GM19328 (cell line): ENCODE measurements at regions not wholly inside any gene's neighbourhood (a gene's known extent, or its start where the extent isn't known, plus 50 kb on each side); places are given as distances from the start of the nearest gene placed in this dataset.
"Not testable (repeated sequence)": the region's sequence is repeated elsewhere in the genome, so short reads cannot be mapped to it uniquely, and the experiment has no call there.

Experiments
- ATAC-seq: cut with Tn5 transposase; IDR thresholded peaks from one replicate; pipeline ENCODE4 v1.9.1; 2021; ENCODE audit warnings: mild to moderate bottlenecking, moderate library complexity; ENCODE audit not compliant: unreplicated experiment

DNA sequence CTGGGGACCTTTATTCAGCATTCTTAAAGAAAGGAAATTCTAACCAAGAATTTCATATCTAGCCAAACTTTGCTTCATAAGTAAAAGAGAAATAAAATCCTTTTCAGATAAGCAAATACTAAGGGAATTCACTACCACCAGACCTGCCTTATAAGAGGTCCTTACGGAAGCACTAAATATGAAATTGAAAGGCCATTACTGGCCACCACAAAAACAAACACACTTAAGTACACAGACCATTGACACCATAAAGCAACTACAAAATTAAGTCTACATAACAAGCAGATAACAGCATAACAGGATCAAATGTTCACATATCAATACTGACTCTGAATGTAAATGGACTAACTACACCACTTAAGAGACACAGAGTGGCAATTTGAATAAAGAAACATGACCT is 361.4 kb upstream of the POU5F2 start:
- no peak for ATAC-seq

DNA sequence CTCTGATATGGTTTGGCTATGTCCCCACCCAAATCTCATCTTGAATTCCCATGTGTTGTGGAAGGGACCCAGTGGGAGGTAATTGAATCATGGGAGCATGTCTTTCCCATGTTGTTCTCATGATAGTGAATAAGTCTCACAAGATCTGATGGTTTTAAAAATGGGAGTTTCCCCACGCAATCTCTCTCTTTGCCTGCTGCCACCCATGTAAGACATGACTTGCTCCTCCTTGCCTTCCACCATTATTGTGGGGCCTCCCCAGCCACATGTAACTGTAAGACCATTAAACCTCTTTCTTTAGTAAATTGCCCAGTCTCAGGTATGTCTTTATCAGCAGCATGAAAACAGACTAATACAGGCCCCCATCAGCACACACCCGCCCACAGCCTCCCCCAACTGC is 356.0 kb upstream of the POU5F2 start:
- ATAC-seq: not testable (repeated sequence)

DNA sequence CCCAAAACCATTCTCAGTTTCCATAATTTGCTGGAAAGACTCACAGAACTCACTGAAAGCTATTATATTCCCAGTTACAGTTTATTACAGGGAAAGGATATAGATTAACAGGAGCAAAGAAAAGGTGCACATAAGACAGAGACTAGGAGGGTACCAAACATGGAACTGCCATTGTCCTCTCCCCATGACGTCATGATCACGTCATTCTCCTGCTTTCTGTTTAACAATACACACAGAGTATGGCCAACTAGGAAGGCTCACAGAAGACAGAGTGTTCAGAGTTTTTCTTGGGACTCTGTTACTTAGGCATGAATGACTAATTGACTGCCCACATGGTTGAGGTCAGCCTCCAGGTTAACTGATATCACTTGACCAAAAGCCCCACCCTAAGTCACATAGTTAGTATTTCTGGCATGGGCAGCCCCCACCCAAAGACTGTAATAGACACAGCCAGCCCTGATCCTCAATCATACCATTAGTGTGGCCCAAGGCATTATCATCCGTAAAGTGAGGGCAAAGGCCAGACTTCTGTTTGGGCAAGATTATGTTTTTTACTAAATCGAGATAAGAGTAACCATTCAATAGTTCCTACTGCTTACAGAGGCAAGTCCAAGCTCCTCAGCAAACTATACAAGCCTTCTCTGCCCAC is 353.5 kb upstream of the POU5F2 start:
- no peak for ATAC-seq

DNA sequence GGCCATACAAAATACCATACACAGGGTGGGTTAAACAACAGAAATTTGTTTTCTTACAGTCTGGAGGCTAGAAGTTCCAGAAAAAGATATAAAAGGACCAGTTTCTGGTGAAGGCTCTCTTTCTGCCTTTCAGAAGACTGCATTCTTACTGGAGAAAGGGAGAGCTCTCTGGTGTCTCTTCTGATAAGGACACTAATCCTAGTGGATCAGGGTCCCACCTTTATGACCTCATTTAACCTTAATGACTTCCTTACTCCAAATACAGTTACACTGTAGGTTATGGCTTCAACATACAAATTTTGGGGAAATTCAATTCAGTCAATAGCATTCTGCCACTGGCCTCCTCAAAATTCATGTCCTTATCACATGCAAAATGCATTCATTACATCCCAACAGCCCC is 351.9 kb upstream of the POU5F2 start:
- no peak for ATAC-seq

DNA sequence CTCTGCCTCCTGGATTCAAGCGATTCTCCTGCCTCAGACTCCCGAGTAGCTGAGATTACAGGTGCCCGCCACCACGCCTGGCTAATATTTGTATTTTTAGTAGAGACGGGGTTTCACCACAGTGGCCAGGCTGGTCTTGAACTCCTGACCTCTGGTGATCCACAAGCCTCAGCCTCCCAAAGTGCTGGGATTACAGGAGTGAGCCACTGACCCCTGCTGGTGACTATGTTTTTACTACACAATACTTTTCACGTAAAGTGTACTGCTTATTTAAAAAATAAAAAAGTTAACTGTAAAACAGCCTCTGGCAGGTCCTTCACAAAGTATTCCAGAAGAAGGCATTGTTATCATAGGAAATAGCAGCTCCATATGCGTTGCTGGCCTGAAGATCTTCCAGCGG is 345.2 kb upstream of the POU5F2 start:
- not testable (repeated sequence) for ATAC-seq

DNA sequence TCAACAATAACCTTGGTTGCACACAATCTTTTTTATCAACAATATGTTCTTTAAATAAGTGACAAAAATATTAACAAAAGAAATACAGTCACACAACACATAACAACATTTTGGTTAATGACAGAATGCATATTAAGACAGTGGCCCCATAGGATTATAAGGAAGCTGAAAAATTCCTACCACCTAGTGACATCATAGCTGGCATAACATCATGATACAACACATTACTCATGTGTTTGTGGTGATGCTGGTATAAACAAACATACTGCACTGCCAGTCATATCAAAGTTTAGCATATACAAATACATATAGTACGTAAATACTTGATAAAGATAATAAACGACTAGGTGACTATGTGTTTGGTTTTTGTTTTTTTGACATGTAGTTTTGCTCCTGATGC is 344.8 kb upstream of the POU5F2 start:
- no peak for ATAC-seq

DNA sequence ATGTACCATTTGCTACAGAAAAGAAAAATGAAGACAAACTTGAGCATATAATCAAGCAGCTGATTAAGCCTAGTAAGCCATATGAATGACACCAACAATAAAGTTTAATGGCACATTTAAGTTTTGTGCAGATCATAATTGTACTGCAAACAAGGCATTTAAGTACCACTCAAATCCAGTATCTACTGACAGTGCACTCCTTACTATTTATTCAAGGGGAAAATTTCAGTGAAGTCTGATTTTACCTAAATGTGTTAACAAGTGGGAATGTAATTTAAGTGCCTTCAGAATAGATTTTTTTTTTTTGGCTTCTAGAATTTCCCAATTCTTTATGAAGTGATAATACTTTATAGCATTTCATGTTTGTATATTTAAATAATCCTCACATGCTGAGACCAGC is 341.0 kb upstream of the POU5F2 start:
- no peak for ATAC-seq

DNA sequence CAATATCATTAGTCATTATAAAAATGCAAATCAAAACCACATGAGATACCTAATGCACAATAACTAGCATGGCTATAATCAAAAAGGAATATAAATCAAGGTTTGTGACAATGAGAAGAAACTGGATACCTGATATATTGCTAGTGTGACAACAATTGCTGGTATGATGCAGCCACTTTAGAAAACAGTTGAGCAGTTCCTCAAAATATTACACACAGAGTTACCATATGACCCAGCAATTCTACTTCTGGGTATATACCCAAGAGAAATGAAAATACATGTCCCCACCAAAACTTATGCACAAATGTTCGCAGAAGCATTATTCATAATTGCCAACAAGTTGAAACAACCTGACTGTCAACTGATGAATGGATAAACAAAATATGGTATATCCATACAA is 339.7 kb upstream of the POU5F2 start:
- ATAC-seq: no peak

DNA sequence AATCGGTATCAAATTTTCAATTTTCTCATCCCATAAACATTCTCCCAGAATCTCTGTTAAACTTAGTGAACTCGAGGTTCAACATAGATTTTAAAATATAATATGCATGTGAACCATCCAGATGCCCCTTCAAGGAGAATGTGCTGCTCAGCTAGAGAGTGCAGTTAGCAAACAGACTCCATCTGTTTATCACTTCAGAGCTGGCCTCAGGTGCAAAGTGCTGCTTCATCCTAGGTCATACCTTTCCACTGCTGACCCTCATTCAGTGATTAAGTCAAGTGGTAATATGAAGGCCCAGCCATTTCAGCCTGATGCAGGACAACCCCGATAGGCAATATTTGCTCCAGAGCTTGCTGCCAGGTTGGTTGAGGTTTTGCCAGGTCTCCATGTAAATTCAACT is 339.0 kb upstream of the POU5F2 start:
- no peak for ATAC-seq

DNA sequence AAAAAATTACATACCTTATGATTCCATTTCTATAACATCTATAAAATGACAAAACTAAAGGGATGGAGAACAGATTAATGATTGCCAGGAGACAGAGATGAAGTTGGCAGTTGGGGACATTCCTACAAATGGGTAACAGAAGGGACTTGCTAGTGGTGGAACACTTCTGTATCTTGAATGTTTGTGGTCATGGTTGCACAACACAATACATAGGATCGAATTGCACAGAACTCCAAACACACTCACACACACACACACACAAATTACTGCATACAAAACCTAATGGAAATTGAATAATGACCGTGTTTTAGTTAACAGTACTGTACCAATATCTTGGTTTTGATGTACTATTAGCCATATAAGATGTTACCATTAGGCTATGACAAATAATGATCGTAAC is 330.7 kb upstream of the POU5F2 start:
- no peak for ATAC-seq

DNA sequence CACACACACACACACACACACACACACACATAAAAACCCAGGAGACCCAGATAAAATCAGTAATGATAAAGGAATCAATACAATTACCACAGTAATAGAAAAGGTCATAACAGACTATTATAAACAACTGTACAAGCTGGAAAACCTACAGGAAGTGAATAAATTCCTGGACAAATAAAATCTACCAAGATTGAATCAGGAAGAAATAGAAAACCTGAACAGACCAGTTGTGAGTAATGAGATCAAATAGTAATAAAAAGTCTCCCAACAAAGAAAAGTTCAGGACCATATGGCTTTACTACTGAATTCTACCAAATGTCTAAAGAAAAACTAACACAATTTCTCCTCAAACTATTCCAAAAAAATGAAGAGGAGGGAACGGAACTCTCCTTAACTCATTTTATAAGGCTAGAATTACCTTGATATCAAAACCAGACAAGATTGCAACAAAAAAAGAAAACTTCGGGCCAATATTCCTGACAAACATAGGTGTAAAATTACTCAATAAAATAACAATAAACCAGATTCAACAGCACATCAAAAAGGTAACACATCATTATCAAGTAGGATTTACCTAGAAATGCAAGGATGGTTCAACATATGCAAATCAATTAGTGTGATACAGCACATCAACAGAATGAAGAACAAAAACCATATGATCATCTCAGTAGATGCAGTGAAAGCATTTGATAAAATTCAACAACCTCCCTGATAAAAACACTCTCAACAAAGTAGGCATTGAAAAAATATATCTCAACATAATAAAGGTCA is 325.2 kb upstream of the POU5F2 start:
- no peak for ATAC-seq

DNA sequence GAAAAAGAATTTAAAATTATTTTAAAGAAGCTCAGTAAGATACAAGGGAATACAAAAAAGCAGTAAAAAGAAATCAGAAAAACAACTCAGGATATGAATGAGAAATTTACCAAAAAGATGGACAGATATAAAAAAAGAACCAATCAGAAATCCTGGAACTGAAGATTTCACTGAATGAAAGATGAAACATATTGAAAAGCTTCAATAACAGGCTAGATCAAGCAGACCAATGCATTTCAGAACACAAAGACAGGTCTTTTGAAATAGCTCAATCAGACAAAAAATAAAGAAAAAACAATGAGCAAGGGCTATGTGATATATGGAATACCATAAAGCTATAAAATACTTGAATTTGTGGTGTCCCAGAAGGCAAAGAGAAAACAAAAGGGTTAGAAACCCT is 322.6 kb upstream of the POU5F2 start:
- no peak for ATAC-seq

DNA sequence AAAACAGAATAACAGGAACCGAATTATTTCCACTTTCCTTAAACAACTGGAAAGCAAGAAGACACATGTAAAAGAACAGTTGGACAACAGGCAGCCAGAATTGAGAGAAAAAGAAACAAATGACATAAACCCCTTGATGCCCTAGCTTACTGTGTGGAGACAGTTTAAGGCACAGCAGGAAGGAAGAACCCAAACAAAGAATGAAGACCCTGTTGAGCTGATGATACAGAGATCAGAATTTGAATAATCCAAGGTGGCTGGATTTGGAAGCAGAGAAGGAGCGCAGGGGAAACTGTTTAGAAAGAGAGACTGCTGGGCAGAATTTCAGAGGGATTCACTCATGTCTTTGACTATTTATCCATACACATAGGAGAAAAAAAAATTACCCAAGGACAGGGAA is 316.3 kb upstream of the POU5F2 start:
- no peak for ATAC-seq

DNA sequence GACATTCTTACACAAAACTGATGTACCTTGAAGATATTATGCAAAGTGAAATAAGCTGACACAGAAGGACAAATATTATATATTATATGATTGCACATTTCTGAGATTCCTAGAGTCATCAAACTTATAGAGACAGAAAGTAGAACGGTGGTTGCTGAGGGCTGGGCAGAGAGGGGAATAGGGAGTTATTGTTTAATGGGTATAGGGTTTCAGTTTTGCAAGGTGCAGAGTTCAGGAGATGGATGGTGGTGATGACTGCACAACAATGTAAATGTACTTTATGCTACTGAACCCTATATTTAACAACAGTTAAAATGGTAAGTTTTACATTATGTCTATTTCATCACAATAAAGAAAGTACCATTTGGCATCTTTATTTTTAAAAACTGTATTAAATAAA is 315.8 kb upstream of the POU5F2 start:
- no peak for ATAC-seq

DNA sequence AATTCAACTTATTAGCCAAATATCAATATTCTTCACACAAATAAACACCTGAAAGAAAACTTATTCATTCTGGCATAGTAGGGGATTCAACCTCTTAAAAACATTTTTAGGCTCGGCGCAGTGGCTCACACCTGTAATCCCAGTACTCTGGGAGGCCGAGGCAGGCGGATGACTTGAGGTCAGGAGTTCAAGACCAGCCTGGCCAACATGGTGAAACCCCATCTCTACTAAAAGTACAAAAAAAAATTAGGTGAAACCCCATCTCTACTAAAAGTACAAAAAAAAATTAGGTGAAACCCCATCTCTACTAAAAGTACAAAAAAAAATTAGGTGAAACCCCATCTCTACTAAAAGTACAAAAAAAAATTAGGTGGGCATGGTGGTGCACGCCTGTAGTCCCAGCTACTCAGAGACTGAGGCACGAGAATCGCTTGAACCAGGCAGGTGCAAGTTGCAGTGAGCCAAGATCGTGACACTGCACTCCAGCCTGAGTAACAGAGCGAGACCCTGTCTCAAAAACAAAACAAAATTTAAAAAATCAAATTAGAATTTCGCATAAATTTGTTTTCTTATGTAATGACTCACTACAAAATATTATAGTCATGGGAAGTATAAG is 308.0 kb upstream of the POU5F2 start:
- ATAC-seq: not testable (repeated sequence)

DNA sequence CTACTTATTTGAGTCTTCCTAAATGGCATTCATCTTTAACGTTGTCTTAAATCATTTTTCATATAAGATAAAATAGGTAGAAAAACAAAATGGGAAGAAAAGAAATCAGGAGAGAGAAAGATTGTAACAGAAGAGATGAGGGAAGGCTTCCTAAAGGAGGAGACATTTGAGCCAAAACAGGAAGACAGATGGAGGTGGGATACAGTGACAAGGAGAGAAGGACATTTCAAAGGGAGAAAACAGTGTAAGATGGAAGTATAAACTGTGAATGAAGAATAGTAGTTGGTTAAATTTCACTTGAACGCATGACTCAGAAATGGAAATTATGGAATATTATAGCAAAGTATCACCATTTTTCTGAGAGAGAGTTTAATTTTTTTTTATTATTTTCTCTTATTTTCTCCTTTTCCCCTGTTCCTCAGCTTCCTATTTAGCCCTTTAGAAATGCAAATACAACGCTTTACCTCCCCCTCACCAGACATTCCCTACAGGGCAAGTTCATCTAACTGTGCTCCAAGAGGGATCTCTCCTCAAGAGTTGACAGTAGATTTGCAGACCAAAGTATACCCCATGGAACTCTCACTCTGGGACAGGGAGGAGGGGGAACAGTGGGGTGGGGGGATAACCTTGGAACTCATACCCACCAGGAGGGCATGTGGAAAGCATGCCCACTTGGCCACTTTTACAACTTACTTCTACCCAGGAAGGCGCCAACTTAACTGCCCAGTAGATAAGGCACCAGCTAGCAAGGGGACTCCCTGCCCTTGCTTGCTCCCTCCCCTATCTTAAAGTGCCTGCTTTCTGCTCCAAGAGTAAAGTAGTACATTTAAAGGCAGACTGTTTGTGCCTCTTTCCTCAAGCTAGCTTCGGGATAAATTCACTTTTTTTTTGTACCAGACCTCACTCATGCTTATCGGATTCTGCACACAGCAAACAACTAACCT is 304.7 kb upstream of the POU5F2 start:
- no peak for ATAC-seq

DNA sequence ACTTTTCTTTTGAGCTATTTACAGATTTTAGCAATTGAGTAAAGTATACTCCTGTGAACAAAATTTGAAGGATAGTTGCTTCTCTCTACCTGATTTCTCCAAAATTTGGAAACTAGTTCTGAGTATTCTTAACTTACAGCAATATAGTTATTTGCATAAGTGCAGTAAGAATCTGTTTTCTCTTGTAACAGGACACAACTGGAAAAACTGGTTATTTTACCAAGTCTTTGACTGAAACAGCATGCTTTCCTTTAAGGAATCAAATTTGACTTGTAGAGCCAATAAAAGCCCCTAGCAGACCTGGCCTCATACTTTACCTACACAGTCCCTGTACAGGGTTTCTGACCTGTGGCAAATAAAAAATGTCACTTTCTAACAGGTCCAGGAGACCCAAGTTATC is 301.9 kb upstream of the POU5F2 start:
- ATAC-seq: no peak

DNA sequence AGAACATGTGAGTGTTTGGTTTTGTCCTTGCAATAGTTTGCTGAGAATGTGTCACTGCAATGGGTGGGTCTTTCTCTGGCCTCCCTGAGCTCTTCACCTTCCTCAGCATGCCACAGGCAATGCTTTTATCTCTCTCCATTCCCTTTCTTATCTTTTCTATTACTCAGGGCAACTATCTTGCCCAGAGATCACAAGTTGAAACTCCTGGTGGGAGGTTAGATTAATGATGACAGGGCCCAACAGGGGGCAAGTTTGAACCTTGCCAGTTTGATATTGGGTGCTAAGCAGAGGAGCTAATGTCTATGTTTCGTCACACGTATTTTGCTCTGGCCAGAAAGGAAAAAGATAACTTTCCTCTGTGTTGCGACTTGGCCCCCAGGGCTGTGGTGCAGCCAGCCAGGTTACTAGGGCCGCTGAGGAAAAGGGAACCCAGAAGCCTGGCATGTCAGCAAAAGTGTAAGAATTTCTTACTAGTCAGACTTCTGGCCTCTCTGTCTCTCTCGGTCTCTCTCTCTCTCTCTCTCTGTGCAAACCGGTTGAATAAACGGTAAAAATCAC is 299.3 kb upstream of the POU5F2 start:
- no peak for ATAC-seq

DNA sequence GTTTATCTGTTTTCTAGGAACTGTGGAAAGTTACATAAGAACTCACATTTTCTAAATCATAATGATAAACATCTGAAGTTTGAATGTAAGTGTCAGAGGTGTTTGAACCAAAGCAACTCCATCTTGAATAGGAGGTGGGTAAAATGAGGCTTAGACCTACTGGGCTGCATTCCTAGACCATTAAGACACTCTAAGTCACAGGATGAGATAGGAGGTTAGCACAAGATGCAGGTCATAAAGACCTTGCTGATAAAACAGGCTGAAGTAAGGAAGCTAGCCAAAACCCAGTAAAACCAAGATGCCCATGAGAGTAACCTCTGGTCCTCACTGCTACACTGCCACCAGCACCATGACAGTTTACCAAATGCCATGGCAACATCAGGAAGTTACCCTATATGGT is 297.7 kb upstream of the POU5F2 start:
- ATAC-seq: no peak

DNA sequence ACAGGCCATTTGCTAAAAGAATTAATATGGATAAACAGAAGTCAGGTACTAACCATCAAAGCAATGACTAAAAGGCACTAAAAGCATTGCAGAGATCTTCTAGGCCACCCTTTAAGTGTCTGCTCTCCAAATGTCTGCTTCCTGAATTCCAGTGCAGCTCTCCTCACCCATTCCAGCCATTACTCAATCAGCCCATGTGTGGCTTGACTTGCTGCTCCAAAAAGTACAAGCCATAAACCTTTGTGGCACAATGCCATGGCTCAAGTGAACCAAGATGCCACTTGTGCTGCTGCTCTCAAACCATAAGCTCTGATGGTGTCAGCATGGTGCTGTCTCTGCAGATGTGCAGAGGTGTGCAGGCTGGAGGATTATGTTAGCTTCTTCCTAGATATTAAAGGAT is 290.2 kb upstream of the POU5F2 start:
- no peak for ATAC-seq

DNA sequence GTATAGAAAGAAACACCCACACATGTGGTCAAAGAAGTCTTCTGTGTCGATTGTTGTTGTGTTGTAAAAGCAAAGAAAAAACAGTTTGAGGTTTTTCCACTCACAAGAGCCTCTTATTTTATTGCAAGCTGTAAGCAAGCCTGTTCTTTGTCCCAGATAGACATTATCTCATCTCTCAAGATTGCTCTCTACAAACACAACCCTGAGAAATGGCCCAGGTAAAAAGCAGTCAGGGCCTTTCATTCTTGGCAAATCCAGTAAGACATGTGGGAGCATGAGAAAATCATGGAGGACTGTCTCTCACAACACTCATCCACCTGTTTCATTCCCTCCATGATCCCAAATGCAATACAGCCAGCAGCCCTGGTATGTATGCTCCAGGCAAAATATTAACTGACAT is 286.6 kb upstream of the POU5F2 start:
- ATAC-seq: no peak
